IgD-negative memory B cell (primary cell): ENCODE measurements at regions not wholly inside any gene's neighbourhood (a gene's known extent, or its start where the extent isn't known, plus 50 kb on each side); places are given as distances from the start of the nearest gene placed in this dataset.

Source experiments
- H3K27ac Mint-ChIP-seq, 3 donors: one replicate each; pipeline ENCODE4 v1.8.0; 2020 to 2022; ENCODE audit warnings: mild to moderate bottlenecking in 3 of 3, mixed read lengths in 3 of 3, moderate library complexity in 1 of 3
- H3K27me3 Mint-ChIP-seq: one replicate; pipeline ENCODE4 v1.8.0; 2021; ENCODE audit warnings: mixed read lengths
- H3K36me3 Mint-ChIP-seq: one replicate; pipeline ENCODE4 v1.8.0; 2020; ENCODE audit warnings: mild to moderate bottlenecking, mixed read lengths
- H3K4me1 Mint-ChIP-seq, 3 donors: one replicate each; pipeline ENCODE4 v1.8.0; 2020 to 2022; ENCODE audit warnings: mixed read lengths in 3 of 3, mild to moderate bottlenecking in 1 of 3
- H3K4me3 Mint-ChIP-seq, 4 donors: one replicate each; pipeline ENCODE4 v1.8.0; 2020 to 2022; ENCODE audit warnings: mild to moderate bottlenecking in 4 of 4, mixed read lengths in 4 of 4, moderate library complexity in 3 of 4
- H3K9me3 Mint-ChIP-seq, 3 donors: one replicate each; pipeline ENCODE4 v1.8.0; 2020 to 2021; ENCODE audit warnings: mixed read lengths in 3 of 3, mild to moderate bottlenecking in 1 of 3

DNA sequence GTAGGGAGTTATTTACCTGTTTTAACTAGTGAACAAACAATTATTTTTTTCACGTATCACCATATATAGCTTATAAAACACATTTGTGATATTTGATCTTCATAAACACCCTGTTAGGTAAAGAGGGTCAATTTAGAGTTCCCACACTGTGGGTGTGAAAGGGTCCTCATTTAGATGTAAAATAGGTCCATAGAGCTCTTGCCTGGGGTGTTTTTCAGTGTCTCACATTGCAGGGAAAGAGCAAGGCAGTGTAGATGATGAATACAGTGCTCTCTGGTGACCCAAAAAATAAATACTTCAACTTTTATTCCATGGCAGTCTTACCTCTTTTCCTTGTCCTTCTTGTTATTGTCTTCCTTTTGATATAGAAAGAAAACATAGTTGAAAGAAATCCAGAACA, 403.2 kb upstream of the SGCD start:
- H3K9me3 Mint-ChIP-seq: no peaks in the 10 kb centered on the region
- no peaks in the 10 kb centered on the region for H3K36me3 Mint-ChIP-seq
- no peak overlapping the region for H3K27ac Mint-ChIP-seq
- H3K4me3 Mint-ChIP-seq: no peak overlapping the region
- no peaks in the 10 kb centered on the region for H3K4me1 Mint-ChIP-seq
- H3K27me3 Mint-ChIP-seq: peaks cover 2% of the 10 kb centered on the region

DNA sequence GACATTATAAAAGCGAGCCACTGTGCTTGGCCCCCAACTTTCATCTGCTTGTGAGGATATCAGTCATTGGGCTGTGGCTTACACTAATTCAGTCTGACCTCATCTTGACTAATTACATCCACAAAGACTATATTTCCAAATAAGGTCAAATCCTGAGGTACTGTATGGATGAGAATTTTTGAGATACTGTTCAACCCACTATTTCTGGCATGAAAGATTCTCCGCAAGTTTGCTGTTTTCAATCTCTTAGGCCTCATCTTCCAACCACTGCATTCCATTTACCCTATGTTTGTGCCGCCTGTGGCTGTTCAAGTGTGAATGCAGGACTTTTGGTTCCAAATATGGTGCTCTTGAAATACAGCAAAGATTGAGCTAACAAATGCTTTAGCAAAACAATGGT, 400.9 kb upstream of the SGCD start:
- Mint-ChIP-seq H3K27me3 (peaks cover 2% of the 10 kb centered on the region), H3K4me3 (no peak overlapping the region), H3K9me3 (no peaks in the 10 kb centered on the region), H3K4me1 (peaks cover 0 to 1% (median 0%) of the 10 kb centered on the region in 3 donors), H3K36me3 (no peaks in the 10 kb centered on the region), H3K27ac (no peak overlapping the region)

DNA sequence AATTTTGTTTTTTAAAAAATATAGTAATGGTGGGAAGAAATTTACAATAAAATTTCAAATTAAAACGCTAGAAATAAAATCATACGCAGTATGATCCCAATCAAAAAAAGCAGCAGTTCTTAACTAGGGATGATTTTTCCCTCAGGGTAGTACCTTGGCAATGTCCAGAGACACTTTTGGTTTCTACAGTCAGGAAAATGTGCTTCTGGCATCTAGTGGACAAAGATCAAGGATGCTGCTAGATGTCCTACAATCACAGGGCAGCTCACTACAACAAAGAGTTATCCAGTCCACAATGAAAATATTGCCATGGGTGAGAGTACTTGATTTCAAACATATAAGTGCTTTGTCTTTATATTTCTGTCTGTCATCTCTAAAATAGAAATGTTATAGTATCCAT, 400.2 kb upstream of the SGCD start:
- Mint-ChIP-seq H3K4me1 (peaks cover 0 to 1% (median 0%) of the 10 kb centered on the region in 3 donors), H3K9me3 (no peaks in the 10 kb centered on the region), H3K27me3 (peaks cover 2% of the 10 kb centered on the region), H3K27ac (no peak overlapping the region), H3K4me3 (no peak overlapping the region), H3K36me3 (no peaks in the 10 kb centered on the region)

DNA sequence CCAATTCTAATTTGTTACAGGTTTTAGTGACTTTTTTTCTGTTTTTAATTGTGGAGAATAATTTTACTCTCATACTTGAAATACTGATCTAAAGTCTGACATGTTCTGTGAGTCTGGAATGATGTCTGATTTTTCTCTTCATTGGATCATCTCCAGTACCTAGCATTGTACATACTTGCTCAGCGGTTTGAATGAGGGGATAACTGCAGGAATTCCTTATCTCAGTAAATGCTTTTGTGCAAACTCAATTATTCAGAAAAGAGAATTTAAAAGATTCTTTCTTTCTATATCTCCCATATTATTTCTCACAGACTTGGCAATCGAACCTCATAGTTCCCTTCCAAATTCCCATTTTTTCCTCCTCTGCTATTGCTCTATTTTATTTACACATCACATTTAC, 397.9 kb upstream of the SGCD start:
- no peaks in the 10 kb centered on the region for H3K9me3 Mint-ChIP-seq
- peaks cover 0 to 1% (median 0%) of the 10 kb centered on the region in 3 donors for H3K4me1 Mint-ChIP-seq
- no peaks in the 10 kb centered on the region for H3K27me3 Mint-ChIP-seq
- H3K27ac Mint-ChIP-seq: no peak overlapping the region
- H3K4me3 Mint-ChIP-seq: no peak overlapping the region
- no peaks in the 10 kb centered on the region for H3K36me3 Mint-ChIP-seq

DNA sequence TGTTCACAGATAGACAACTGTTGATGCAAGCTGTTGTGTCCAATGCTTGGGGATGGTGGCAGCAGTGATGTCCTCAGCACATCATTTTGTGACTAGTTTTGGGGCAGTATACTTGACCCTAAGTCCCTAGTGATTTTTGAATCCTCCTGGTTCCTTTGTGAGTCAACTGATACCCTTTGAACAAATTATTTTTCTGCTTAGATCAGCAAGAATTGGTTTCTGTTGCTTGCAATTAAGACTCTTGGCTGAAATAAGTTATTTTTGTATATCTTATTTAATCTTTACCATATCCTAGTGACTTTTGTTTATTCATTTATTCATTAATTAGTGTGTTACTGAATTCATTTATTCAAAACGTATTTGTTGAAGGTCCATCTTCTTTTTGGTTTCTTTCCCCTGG, 392.0 kb upstream of the SGCD start:
- Mint-ChIP-seq H3K27ac (peak overlapping the region in 1 of 3 donors; percentile 36), H3K4me1 (peaks cover 0 to 2% (median 0%) of the 10 kb centered on the region in 3 donors), H3K9me3 (no peaks in the 10 kb centered on the region), H3K36me3 (no peaks in the 10 kb centered on the region), H3K4me3 (no peak overlapping the region), H3K27me3 (peaks cover 1% of the 10 kb centered on the region)

DNA sequence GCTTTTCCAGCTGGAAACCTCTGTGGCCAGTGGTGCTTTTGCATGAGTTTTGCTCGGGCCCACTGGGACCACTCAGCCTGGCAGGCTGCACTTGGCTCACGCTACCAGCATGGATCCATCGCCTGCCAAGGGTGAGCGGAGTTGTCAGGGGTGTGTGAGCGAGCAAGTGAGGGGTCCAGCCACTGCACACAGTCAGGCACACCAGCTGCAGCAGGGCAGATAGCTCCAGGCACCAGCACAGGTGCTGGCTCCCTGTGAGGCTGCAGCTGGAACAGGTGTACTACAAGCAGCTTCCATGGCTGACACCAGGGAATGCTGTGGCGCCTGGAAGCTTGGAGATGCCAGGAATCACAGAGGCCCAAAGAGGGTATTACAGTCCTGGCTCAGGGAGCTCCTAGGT, 391.2 kb upstream of the SGCD start:
- Mint-ChIP-seq H3K4me3 (no peak overlapping the region), H3K27ac (peak overlapping the region in 1 of 3 donors; percentile 36), H3K27me3 (peaks cover 1% of the 10 kb centered on the region), H3K36me3 (no peaks in the 10 kb centered on the region), H3K4me1 (peaks cover 0 to 2% (median 0%) of the 10 kb centered on the region in 3 donors), H3K9me3 (no peaks in the 10 kb centered on the region)

DNA sequence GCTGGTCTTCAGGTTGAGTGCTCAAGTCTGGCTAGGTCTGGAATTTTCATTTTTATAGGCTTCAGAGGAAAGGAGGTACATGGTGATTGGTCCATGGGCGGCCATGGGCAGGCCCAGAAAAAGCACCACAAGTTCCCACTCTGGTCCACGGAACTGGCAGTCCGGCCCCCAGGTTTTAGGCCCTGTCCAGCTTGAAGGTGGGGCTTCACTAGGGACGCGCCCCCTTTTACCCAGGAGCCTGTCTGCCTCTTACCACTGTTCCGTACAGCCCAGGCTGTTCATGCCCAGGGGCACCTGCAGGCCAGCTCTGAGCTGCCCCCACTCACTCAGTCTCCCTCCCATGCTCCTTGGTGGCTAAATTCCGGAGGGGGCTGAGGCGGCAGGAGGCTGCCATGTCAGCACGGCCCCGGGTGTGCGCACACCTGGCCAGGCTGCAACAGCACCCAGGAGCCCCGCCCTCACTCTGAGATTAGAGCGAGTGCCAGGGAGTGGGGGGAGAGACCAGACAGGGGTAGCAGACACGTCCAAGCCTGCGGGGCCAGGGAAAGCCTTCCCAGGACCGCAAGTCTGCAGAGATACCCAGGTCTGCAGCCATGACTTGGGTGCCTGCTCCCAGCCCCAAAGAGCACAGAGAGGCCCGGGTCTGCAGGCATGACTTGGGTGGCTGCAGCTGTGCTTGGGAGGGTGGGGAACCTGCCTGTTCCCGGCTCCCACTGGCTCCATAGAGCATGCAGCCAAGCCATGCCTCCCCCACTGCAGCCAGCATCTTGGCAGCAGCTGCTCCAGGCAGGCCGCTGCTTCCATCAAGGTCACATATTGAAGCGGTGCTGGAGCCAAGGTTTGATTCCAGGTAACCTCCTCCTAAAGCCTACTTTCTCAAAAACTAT, 390.2 kb upstream of the SGCD start:
- Mint-ChIP-seq H3K9me3 (no peaks in the 10 kb centered on the region), H3K4me1 (peaks cover 0 to 2% (median 0%) of the 10 kb centered on the region in 3 donors), H3K27ac (no peak overlapping the region), H3K36me3 (no peaks in the 10 kb centered on the region), H3K4me3 (no peak overlapping the region), H3K27me3 (peaks cover 1% of the 10 kb centered on the region)

DNA sequence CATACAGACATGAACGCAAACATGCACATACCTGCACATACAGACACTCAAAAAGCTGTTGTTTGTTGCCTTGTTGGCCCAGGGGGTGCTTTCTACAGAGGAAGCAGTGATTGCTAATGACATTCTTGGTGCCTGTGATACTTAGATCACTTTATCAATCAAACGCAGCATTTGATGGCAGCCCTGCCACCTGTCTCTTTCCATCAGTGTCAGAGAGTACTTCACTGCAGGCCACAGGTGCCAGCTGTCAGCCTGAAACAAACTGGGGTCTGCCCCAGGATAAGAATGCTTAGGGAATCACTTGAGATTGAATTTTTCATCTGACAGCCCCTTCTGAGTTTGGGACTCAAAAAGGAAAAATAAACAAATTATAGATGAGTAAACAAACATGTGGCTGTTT, 388.9 kb upstream of the SGCD start:
- H3K27ac Mint-ChIP-seq: no peak overlapping the region
- no peaks in the 10 kb centered on the region for H3K9me3 Mint-ChIP-seq
- H3K36me3 Mint-ChIP-seq: no peaks in the 10 kb centered on the region
- peaks cover 0 to 2% (median 0%) of the 10 kb centered on the region in 3 donors for H3K4me1 Mint-ChIP-seq
- no peak overlapping the region for H3K4me3 Mint-ChIP-seq
- H3K27me3 Mint-ChIP-seq: peaks cover 1% of the 10 kb centered on the region

DNA sequence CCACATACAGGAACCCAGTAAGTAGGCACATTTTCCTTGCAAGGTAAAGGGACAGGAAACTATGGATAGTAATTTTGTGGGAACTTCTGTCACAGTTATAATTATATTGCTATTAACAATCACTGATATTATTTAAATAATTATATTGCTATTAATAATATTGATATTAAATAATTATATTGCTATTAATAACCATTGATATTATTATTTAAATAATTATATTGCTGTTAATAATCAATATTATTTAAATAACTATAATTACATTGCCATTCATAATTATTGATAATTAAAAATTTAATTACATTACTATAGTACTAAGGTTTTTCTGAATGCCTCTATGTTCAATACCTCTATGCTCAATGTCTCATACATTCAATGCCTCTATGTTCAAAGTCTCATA, 385.6 kb upstream of the SGCD start:
- no peaks in the 10 kb centered on the region for H3K36me3 Mint-ChIP-seq
- no peak overlapping the region for H3K27ac Mint-ChIP-seq
- H3K4me3 Mint-ChIP-seq: no peak overlapping the region
- no peaks in the 10 kb centered on the region for H3K9me3 Mint-ChIP-seq
- H3K27me3 Mint-ChIP-seq: peaks cover 3% of the 10 kb centered on the region
- peaks cover 0 to 7% (median 3%) of the 10 kb centered on the region in 3 donors for H3K4me1 Mint-ChIP-seq

DNA sequence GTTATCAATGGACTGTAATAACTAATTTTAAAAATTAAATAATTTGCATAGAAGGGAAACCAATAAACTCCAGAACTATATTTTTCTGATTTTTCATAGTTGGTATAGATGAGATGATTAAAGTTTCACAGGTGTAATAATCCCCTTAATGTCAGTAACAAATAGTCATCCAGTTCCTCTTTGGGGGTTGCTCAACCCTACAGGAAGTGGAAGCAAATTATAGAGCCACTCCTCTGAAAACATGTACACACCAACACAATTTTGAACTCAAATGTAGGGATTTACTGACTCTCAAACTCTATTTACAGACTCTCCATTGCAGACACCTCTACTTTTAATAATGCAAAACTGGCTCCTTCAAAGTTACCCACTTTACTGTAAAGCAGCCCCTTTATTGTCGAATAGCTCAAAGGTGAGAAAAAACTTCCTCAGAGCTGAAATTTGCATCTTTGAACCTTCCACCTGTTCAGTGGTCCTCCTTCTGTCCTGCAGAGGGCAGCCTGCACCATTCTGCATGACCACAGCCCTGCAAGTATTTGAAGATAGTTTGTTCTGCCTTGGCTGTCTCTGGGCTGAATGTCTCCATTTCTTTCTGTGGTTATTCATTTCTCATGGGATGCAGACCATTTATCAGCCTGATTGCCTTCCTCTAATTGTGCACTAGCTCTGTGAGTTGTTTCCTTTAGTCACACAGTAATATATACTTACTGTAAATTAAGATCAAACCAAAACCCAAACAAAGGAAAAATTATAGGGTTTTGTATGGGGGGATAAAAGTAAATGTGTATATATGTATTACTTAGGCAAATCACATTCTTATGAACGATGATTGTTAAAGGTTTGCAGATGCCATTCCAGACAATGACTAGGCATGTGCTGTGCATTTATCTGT, 383.2 kb upstream of the SGCD start:
- Mint-ChIP-seq H3K27me3 (peaks cover 2% of the 10 kb centered on the region), H3K36me3 (no peaks in the 10 kb centered on the region), H3K9me3 (no peaks in the 10 kb centered on the region), H3K27ac (no peak overlapping the region), H3K4me3 (peak overlapping the region in 1 of 4 donors; percentile 79), H3K4me1 (peaks cover 0 to 5% (median 3%) of the 10 kb centered on the region in 3 donors)

DNA sequence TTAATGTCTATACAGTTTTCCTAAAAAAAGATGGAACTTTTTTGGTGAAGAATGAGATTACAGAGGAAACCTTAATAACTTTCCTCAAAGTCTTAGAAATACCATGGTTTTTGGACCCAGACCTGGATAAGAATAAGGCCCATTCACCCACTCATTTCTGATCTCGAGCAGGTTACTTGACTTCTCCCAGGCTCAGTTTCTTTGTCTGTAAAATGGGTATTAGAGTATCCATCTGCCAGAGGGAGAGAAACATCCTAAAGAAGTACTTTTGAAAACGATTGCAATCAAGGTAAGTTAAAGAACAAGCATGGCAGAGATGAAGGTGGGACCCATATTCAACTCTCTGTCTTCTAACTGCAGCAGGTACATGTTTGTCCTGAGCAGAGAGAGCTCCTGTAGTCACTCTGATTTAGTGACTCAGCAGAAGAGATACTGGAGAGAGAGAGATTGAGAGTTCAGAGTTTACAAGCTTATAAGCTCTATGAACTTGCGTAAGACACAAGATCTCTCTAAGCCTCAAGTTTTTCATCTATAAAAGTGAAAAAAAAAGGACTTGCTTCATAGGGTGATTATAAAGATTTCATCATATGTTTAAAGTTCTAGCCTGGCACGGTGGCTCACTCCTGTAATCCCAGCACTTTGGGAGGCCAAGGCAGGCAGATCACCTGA, 379.4 kb upstream of the SGCD start:
- Mint-ChIP-seq H3K36me3 (no peaks in the 10 kb centered on the region), H3K9me3 (no peaks in the 10 kb centered on the region), H3K27ac (no peak overlapping the region), H3K27me3 (peaks cover 2% of the 10 kb centered on the region), H3K4me1 (peaks cover 0 to 5% (median 3%) of the 10 kb centered on the region in 3 donors), H3K4me3 (no peak overlapping the region)

DNA sequence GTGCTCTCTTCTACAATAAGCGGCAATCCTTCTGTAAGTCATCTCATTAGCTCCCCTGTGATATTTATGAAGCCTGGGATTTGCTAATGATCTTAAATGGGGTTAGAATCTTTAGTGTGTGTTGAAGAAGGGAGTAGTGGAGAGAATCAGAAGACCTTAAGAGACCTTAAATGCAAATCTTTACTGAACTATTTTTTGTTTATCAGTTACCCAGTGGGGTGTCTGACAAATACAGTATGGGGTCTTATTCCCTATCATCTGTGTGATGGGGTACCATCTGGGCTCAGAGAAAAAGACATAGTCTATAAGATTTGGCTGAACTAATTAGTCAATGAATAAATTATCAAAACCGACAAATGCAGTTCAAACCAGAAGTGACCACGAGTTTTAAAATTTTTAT, 378.4 kb upstream of the SGCD start:
- Mint-ChIP-seq H3K4me3 (no peak overlapping the region), H3K27me3 (peaks cover 2% of the 10 kb centered on the region), H3K9me3 (no peaks in the 10 kb centered on the region)

DNA sequence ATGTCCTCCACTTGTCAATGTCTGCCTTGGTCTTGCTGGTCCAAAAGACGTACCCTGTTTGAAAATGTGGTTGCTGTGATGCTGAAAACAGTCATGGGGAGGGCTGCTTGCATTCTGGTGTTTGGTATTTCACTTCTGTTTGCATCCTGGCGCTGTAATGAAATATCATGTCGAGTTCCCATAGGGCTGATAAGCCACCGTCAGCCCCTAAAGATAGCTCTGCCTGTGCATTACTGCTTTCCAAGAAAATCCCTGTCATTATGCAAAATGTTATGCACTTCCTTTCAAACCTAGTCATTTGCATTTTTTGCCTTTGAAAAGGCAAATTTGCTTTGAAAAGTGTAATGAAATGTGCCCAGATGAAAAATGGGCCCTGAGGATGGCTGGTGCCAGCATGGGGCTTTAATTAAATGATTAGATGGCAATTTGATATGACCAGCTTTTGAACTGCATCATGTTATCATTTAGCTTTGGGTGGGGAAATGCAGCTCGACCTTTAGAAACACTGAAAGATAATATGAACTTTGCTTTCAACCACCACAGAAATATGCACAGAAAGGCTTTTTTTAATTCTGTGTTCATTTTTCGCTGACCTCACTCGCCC, 374.4 kb upstream of the SGCD start:
- no peak overlapping the region for H3K4me3 Mint-ChIP-seq
- H3K36me3 Mint-ChIP-seq: no peaks in the 10 kb centered on the region
- H3K9me3 Mint-ChIP-seq: no peaks in the 10 kb centered on the region
- no peaks in the 10 kb centered on the region for H3K27me3 Mint-ChIP-seq
- no peaks in the 10 kb centered on the region for H3K4me1 Mint-ChIP-seq
- no peak overlapping the region for H3K27ac Mint-ChIP-seq

More for the DNA sequence above, 378.4 kb upstream of the SGCD start:
- Mint-ChIP-seq H3K27ac (no peak overlapping the region), H3K36me3 (no peaks in the 10 kb centered on the region), H3K4me1 (peaks cover 0 to 5% (median 2%) of the 10 kb centered on the region in 3 donors)

DNA sequence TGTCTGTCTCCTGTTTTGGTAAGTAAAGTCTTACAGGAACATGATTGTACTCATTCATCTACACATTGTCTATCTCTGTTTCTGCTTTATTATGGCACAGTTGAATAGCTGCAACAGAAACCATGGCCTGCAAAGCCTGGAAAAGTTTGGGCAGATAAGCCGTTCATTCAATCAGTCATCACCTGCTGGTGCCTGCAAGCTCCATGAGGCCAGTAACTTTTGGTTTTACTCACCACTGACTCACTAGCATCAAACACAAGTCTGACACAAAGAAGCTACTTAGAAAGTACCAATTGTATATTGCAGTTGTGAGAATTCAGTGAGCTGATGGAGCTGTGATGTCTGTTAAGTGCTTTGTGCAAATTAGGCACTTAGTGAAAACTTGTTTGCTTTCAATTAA, 373.6 kb upstream of the SGCD start:
- Mint-ChIP-seq H3K36me3 (no peaks in the 10 kb centered on the region), H3K9me3 (no peaks in the 10 kb centered on the region), H3K27ac (no peak overlapping the region), H3K4me3 (no peak overlapping the region), H3K4me1 (no peaks in the 10 kb centered on the region), H3K27me3 (no peaks in the 10 kb centered on the region)
